SK-N-SH treated with all-trans-retinoic acid at 6 μM for 48 hours (cell line): ENCODE measurements at regions not wholly inside any gene's neighbourhood (a gene's known extent, or its start where the extent isn't known, plus 50 kb on each side); places are given as distances from the start of the nearest gene placed in this dataset.

Source experiments
- BACH2 ChIP-seq: fragments of 250-450 bp; sonication (Bioruptor Pico); IDR thresholded peaks from 2 replicates; pipeline ENCODE4 v1.9.0; 2021; ENCODE audit warnings: mild to moderate bottlenecking, borderline replicate concordance
- GLIS3 ChIP-seq: fragments of 250-450 bp; sonication (Bioruptor Pico); IDR thresholded peaks from 2 replicates; pipeline ENCODE4 v1.5.0; 2020; ENCODE audit warnings: mild to moderate bottlenecking, moderate library complexity
- ISL1 ChIP-seq: fragments of 250-450 bp; sonication (Bioruptor Pico); IDR thresholded peaks from 2 replicates; pipeline ENCODE4 v2.1.2; 2022; ENCODE audit warnings: mild to moderate bottlenecking, moderate library complexity
- PATZ1 ChIP-seq: fragments of 250-450 bp; sonication (Bioruptor Pico); IDR thresholded peaks from 2 replicates; pipeline ENCODE4 v1.8.0; 2020; ENCODE audit warnings: mild to moderate bottlenecking, moderate library complexity, borderline replicate concordance
- SNAI2 ChIP-seq: fragments of 250-450 bp; sonication (Bioruptor Pico); IDR thresholded peaks from 2 replicates; pipeline ENCODE4 v1.5.0; 2020; ENCODE audit warnings: mild to moderate bottlenecking, moderate library complexity
- ZFP30 ChIP-seq: fragments of 450-650 bp; formaldehyde crosslinking; IDR thresholded peaks from 2 replicates; pipeline ENCODE4 v1.5.0; 2022; ENCODE audit warnings: mild to moderate bottlenecking, moderate library complexity
- ZNF565 ChIP-seq: fragments of 450-650 bp; formaldehyde crosslinking; conservative IDR thresholded peaks from 2 replicates; pipeline ENCODE4 v1.5.0; 2020; ENCODE audit warnings: low read depth, mild to moderate bottlenecking, moderate library complexity
- TF ChIP-seq, protein P1 (sequence below): fragments of 250-450 bp; sonication (Bioruptor Pico); IDR thresholded peaks from 2 replicates; pipeline ENCODE4 v1.5.0; 2020; ENCODE audit warnings: mild to moderate bottlenecking, moderate library complexity

DNA sequence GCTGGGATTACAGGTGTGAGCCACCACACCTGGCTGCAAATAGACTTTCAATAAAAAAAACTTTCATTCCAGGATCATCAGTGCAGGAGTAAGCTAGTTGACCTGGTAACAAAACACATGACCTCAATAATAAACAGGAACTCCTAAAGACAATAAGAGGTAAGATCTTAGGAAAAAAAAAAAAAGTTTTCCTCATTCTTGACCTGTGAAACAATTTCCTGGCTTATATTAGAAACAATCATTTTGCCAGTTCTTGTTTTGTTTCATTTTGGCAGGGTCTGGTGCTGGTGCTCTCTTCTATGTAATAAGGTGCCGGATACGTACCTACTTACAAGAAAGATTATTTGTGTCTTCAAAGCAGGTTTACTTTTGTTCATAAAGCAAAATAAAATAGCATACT lies 90.6 kb upstream of the AMN1 start:
- no peak for TF ChIP-seq BACH2 (CRISPR knock-in tag)
- no peak for TF ChIP-seq GLIS3 (CRISPR knock-in tag)
- TF ChIP-seq, protein P1, sequence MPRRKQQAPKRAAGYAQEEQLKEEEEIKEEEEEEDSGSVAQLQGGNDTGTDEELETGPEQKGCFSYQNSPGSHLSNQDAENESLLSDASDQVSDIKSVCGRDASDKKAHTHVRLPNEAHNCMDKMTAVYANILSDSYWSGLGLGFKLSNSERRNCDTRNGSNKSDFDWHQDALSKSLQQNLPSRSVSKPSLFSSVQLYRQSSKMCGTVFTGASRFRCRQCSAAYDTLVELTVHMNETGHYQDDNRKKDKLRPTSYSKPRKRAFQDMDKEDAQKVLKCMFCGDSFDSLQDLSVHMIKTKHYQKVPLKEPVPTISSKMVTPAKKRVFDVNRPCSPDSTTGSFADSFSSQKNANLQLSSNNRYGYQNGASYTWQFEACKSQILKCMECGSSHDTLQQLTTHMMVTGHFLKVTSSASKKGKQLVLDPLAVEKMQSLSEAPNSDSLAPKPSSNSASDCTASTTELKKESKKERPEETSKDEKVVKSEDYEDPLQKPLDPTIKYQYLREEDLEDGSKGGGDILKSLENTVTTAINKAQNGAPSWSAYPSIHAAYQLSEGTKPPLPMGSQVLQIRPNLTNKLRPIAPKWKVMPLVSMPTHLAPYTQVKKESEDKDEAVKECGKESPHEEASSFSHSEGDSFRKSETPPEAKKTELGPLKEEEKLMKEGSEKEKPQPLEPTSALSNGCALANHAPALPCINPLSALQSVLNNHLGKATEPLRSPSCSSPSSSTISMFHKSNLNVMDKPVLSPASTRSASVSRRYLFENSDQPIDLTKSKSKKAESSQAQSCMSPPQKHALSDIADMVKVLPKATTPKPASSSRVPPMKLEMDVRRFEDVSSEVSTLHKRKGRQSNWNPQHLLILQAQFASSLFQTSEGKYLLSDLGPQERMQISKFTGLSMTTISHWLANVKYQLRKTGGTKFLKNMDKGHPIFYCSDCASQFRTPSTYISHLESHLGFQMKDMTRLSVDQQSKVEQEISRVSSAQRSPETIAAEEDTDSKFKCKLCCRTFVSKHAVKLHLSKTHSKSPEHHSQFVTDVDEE, result no peak
- TF ChIP-seq ZNF565 (CRISPR knock-in tag), result no peak
- no peak for TF ChIP-seq PATZ1
- no peak for TF ChIP-seq SNAI2 (CRISPR knock-in tag)
- TF ChIP-seq ISL1 (CRISPR knock-in tag), result no peak
- no peak for TF ChIP-seq ZFP30
